ENCODE measurements at regions not wholly inside any gene's neighbourhood (a gene's known extent, or its start where the extent isn't known, plus 50 kb on each side); places are given as distances from the start of the nearest gene placed in this dataset.

DNA sequence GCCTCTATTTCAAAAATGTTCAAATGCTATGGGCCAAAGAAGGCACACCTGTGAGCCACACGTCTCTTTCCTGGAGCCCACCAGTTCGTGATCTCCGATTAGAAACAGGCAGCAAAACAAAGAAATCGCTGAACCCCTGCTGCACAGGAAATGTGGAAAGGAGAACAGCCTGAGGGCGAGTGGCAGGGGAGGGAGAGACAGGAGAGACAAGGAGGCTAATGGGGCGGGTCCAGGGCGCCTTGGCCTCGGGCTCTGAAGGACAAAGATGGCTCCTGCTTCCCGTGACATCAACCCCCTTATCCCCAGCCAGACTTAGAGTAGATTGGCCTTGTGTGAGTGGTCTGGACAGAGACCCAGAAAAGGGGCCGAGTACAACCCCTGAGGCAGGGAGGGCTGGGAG, 62.4 kb upstream of the DOCK1 start:
- TF ChIP-seq, protein P1, sequence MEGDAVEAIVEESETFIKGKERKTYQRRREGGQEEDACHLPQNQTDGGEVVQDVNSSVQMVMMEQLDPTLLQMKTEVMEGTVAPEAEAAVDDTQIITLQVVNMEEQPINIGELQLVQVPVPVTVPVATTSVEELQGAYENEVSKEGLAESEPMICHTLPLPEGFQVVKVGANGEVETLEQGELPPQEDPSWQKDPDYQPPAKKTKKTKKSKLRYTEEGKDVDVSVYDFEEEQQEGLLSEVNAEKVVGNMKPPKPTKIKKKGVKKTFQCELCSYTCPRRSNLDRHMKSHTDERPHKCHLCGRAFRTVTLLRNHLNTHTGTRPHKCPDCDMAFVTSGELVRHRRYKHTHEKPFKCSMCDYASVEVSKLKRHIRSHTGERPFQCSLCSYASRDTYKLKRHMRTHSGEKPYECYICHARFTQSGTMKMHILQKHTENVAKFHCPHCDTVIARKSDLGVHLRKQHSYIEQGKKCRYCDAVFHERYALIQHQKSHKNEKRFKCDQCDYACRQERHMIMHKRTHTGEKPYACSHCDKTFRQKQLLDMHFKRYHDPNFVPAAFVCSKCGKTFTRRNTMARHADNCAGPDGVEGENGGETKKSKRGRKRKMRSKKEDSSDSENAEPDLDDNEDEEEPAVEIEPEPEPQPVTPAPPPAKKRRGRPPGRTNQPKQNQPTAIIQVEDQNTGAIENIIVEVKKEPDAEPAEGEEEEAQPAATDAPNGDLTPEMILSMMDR (IDR thresholded peaks at IDR 0.05): no peak
- no peak for TF ChIP-seq POLR2A (IDR thresholded peaks at IDR 0.05)
